A549 (cell line): ENCODE measurements at regions not wholly inside any gene's neighbourhood (a gene's known extent, or its start where the extent isn't known, plus 50 kb on each side); places are given as distances from the start of the nearest gene placed in this dataset.

ENCODE experiments used
- ATAC-seq, 2 experiments: fragments of 200-7000 bp in 1 of 2; fragments of >200 bp in 1 of 2; cut with Nextera tagmentation in 1 of 2; cut with Tn5 transposase in 1 of 2; 3 replicates each; pipeline versions ENCODE4 v1.8.0 to v1.9.1; 2018 to 2020; ENCODE audit warnings: mild to moderate bottlenecking in 1 of 2, moderate library complexity in 1 of 2
- CTCF ChIA-PET: fragments of 300-600 bp; sonication (Branson Sonifier 250); formaldehyde crosslinking; extraction: SDS; loops from one replicate; lab custom pipeline; 2021; ENCODE audit warnings: antibody characterized with exemption, inconsistent platforms; lab: Yijun Ruan, JAX
- POLR2A ChIA-PET: fragments of 350-600 bp; formaldehyde crosslinking; extraction: SDS; loops from one replicate; lab custom pipeline; 2021; ENCODE audit warnings: antibody characterized with exemption, inconsistent platforms; lab: Yijun Ruan, JAX
- DNase-seq, 2 experiments: peaks; one replicate each; pipeline versions ENCODE4 v3.0.0 to v3.0.0-alpha.2; 2011 to 2016; ENCODE audit warnings: low read depth in 1 of 2, low spot score in 1 of 2
- FAIRE-seq: peaks from 2 replicates; lab custom pipeline; 2011; peaks lifted over from hg19 to GRCh38; lab: Jason Lieb, UNC
- H3K27ac ChIP-seq, 2 experiments: fragments of >200 bp; sonication (Bioruptor Twin); formaldehyde crosslinking; 3 replicates each; pipeline ENCODE4 v1.5.1; 2016 to 2017
- H3K4me1 ChIP-seq: fragments of >200 bp; sonication (Bioruptor Twin); formaldehyde crosslinking; 3 replicates; pipeline ENCODE4 v1.6.1; 2016
- H3K4me2 ChIP-seq: fragments of >200 bp; sonication (Bioruptor Twin); formaldehyde crosslinking; 3 replicates; pipeline ENCODE4 v1.6.1; 2016
- H3K4me3 ChIP-seq: fragments of >200 bp; sonication (Bioruptor Twin); formaldehyde crosslinking; 3 replicates; pipeline ENCODE4 v1.5.1; 2016
- H3K9me3 ChIP-seq: fragments of >200 bp; sonication (Bioruptor Twin); formaldehyde crosslinking; 3 replicates; pipeline ENCODE4 v1.6.1; 2016
- CHD2 ChIP-seq: fragments of 150-350 bp; IDR thresholded peaks from 2 replicates; pipeline ENCODE4 v1.6.1; 2014; ENCODE audit warnings: low read length; ENCODE audit not compliant: partially characterized antibody
- CHD4 ChIP-seq: fragments of 200-600 bp; sonication (generic); IDR thresholded peaks from 2 replicates; pipeline ENCODE4 v1.6.1; 2016; ENCODE audit warnings: antibody characterized with exemption, mild to moderate bottlenecking, borderline replicate concordance
- E2F6 ChIP-seq: IDR thresholded peaks from 2 replicates; pipeline ENCODE4 v1.6.1; 2012; ENCODE audit warnings: low read depth, borderline replicate concordance
- EHF ChIP-seq: fragments of 250-450 bp; sonication (Bioruptor Pico); IDR thresholded peaks from 2 replicates; pipeline ENCODE4 v1.5.0; 2020; ENCODE audit warnings: mild to moderate bottlenecking
- EHMT2 ChIP-seq: fragments of 200-600 bp; sonication (generic); IDR thresholded peaks from 2 replicates; pipeline ENCODE4 v1.6.1; 2016; ENCODE audit warnings: antibody characterized with exemption, low read depth, mild to moderate bottlenecking, moderate library complexity
- ELK1 ChIP-seq: fragments of 150-350 bp; IDR thresholded peaks from 2 replicates; pipeline ENCODE4 v1.6.1; 2014; ENCODE audit warnings: low read depth, mild to moderate bottlenecking, low read length
- EP300 ChIP-seq, 2 experiments: fragments of >200 bp; sonication (Bioruptor Twin); formaldehyde crosslinking; IDR thresholded peaks; 2 replicates in 1 of 2; 3 replicates in 1 of 2; pipeline ENCODE4 v1.6.1; 2016 to 2017
- FOSL2 ChIP-seq, 2 experiments: fragments of 450-650 bp in 1 of 2; fragments of >200 bp in 1 of 2; sonication (Bioruptor Twin) in 1 of 2; formaldehyde crosslinking; IDR thresholded peaks; 2 replicates each; pipeline versions ENCODE4 v1.5.0 to v1.6.1; 2016 to 2020; ENCODE audit warnings: mild to moderate bottlenecking in 1 of 2, moderate library complexity in 1 of 2
- FOXS1 ChIP-seq: fragments of 250-450 bp; sonication (Bioruptor Pico); IDR thresholded peaks from 2 replicates; pipeline ENCODE4 v1.5.0; 2020; ENCODE audit warnings: mild to moderate bottlenecking, moderate library complexity
- HEYL ChIP-seq: fragments of 250-450 bp; sonication (Bioruptor Pico); IDR thresholded peaks from 2 replicates; pipeline ENCODE4 v1.8.0; 2021; ENCODE audit warnings: mild to moderate bottlenecking, moderate library complexity
- HMGXB4 ChIP-seq: fragments of 250-450 bp; sonication (Bioruptor Pico); IDR thresholded peaks from 2 replicates; pipeline ENCODE4 v1.5.0; 2021; ENCODE audit warnings: mild to moderate bottlenecking, moderate library complexity, borderline replicate concordance
- HOXB13 ChIP-seq: fragments of 250-450 bp; sonication (Bioruptor Pico); IDR thresholded peaks from 2 replicates; pipeline ENCODE4 v1.5.0; 2020; ENCODE audit warnings: low read depth, mild to moderate bottlenecking, moderate library complexity
- HOXB5 ChIP-seq: fragments of 250-450 bp; sonication (Bioruptor Pico); IDR thresholded peaks from 2 replicates; pipeline ENCODE4 v1.5.0; 2020; ENCODE audit warnings: mild to moderate bottlenecking, moderate library complexity
- MAZ ChIP-seq: fragments of 150-350 bp; IDR thresholded peaks from 2 replicates; pipeline ENCODE4 v1.6.1; 2014; ENCODE audit warnings: antibody characterized with exemption, low read depth, low read length, borderline replicate concordance
- NFE2L2 ChIP-seq: fragments of 150-350 bp; conservative IDR thresholded peaks from 2 replicates; pipeline ENCODE4 v1.6.1; 2014; ENCODE audit warnings: low read length
- NPAS2 ChIP-seq: fragments of 250-450 bp; sonication (Bioruptor Pico); IDR thresholded peaks from 2 replicates; pipeline ENCODE4 v1.8.0; 2022; ENCODE audit warnings: mild to moderate bottlenecking, moderate library complexity, borderline replicate concordance
- NR3C1 ChIP-seq: fragments of >200 bp; sonication (Bioruptor Twin); formaldehyde crosslinking; IDR thresholded peaks from 3 replicates; pipeline ENCODE4 v1.6.1; 2017
- POLR2A ChIP-seq: IDR thresholded peaks from 2 replicates; pipeline ENCODE4 v1.6.1; 2012; ENCODE audit warnings: mild to moderate bottlenecking, low read length
- RARB ChIP-seq: fragments of 250-450 bp; sonication (Bioruptor Pico); IDR thresholded peaks from 2 replicates; pipeline ENCODE4 v1.8.0; 2021; ENCODE audit warnings: mild to moderate bottlenecking, moderate library complexity
- REST ChIP-seq: fragments of 200-600 bp; sonication (generic); IDR thresholded peaks from 2 replicates; pipeline ENCODE4 v1.6.1; 2016; ENCODE audit warnings: antibody characterized with exemption, mild to moderate bottlenecking, moderate library complexity
- RNF2 ChIP-seq: fragments of 200-600 bp; sonication (generic); IDR thresholded peaks from 2 replicates; pipeline ENCODE4 v1.6.1; 2016; ENCODE audit warnings: low read depth, mild to moderate bottlenecking, antibody characterized with exemption, moderate library complexity, borderline replicate concordance
- WGBS: methylation state at CpG from one replicate; pipeline ENCODE4 v1.1.6; 2017; ENCODE audit errors: missing lambda C conversion rate; 5-methylcytosine and 5-hydroxymethylcytosine counted together
- TF ChIP-seq, protein P1 (sequence below): fragments of >200 bp; sonication (Bioruptor Twin); formaldehyde crosslinking; IDR thresholded peaks from 2 replicates; pipeline ENCODE4 v1.6.1; 2016
- TF ChIP-seq, protein P2 (sequence below): fragments of 450-650 bp; IDR thresholded peaks from 2 replicates; pipeline ENCODE4 v1.6.1; 2014; ENCODE audit warnings: antibody characterized with exemption

- WGBS = 7% methylated on average over 2 of the region's 2 CpGs
- DNase-seq = no peak
Observed at GRCh38 chr10:113435881-113436280, 117.0 kb upstream of the HABP2 start.

DNA sequence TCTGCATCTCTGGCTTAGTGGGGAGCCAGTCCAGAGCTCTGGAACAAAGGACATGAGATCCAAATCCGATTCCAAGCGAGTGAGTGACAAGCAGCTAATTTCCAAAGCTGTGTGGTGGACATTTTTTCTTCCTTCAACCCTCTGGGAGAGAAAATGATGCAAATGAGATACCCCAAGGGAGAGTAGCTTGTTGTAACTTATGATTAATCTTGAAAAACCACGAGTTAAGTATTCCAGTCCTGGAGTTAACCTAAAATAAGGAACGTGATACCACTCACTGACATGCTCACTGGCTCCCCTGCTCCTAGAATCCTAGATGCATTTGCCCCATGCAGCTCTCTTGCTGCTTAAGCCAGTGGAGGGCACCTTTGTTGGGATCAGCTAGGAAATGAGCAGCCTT, 116.0 kb upstream of the HABP2 start:
- Histone ChIP-seq H3K4me1 (no peaks in the 10 kb centered on the region), H3K27ac (no peak overlapping the region), H3K9me3 (0 out of 3 replicates have a peak, but pooled peaks cover 5% of the 10 kb centered on the region), H3K4me2 (no peak overlapping the region), H3K4me3 (no peak overlapping the region)
- no peak for DNase-seq
- ATAC-seq = no peak
- WGBS = 5% methylated on average over 4 of the region's 4 CpGs
- no peak for FAIRE-seq
- ChIA-PET POLR2A (no interaction called here), CTCF (interaction anchor here (7.7 kb wide), 1 partner anchor 16 kb away, joined by 54 read pairs; no protein-coding TSS in a partner anchor)
- no peak for TF ChIP-seq HOXB13 (CRISPR knock-in tag)
- TF ChIP-seq, protein P1, sequence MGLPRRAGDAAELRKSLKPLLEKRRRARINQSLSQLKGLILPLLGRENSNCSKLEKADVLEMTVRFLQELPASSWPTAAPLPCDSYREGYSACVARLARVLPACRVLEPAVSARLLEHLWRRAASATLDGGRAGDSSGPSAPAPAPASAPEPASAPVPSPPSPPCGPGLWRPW = no peak
- no peak for TF ChIP-seq NFE2L2
- no peak for TF ChIP-seq NR3C1
- no peak for TF ChIP-seq EHF (CRISPR knock-in tag)
- no peak for TF ChIP-seq NPAS2 (CRISPR knock-in tag)
- TF ChIP-seq HEYL (CRISPR knock-in tag) = no peak
- TF ChIP-seq E2F6 = no peak
- TF ChIP-seq POLR2A = no peak
- TF ChIP-seq EP300 (IDR thresholded peaks at IDR 0.05) = no peak
- no peak for TF ChIP-seq HMGXB4
- no peak for TF ChIP-seq MAZ
- TF ChIP-seq, protein P2, sequence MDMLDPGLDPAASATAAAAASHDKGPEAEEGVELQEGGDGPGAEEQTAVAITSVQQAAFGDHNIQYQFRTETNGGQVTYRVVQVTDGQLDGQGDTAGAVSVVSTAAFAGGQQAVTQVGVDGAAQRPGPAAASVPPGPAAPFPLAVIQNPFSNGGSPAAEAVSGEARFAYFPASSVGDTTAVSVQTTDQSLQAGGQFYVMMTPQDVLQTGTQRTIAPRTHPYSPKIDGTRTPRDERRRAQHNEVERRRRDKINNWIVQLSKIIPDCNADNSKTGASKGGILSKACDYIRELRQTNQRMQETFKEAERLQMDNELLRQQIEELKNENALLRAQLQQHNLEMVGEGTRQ = no peak

More at GRCh38 chr10:113435881-113436280, 117.0 kb upstream of the HABP2 start:
- FAIRE-seq (no peak), ATAC-seq (no peak)
- no peak for TF ChIP-seq HOXB5 (CRISPR knock-in tag)
- TF ChIP-seq CHD4 = no peak
- no peak for TF ChIP-seq REST
- TF ChIP-seq NR3C1 = no peak
- no peak for TF ChIP-seq EHMT2
- no peak for TF ChIP-seq FOXS1 (CRISPR knock-in tag)
- TF ChIP-seq ELK1 = no peak
- TF ChIP-seq, protein P1 = no peak
- TF ChIP-seq RNF2 = no peak
- no peak for TF ChIP-seq FOSL2 (IDR thresholded peaks at IDR 0.05)
- TF ChIP-seq FOSL2 (CRISPR knock-in tag; IDR thresholded peaks at IDR 0.05) = no peak
- TF ChIP-seq RARB (CRISPR knock-in tag) = no peak
- no peak for TF ChIP-seq HOXB13 (CRISPR knock-in tag)
- no peak for TF ChIP-seq CHD2
- TF ChIP-seq POLR2A = no peak
- CTCF ChIA-PET = interaction anchor here (0.9 to 7.7 kb wide), 2 partner anchors 17 to 51 kb away, joined by 3 to 54 read pairs; no protein-coding TSS in a partner anchor
- H3K27ac ChIP-seq = no peak overlapping the region
- no peak overlapping the region for H3K4me3 ChIP-seq
- no peak overlapping the region for H3K4me2 ChIP-seq
- POLR2A ChIA-PET = no interaction called here
- peaks cover 7% of the 10 kb centered on the region; the same call in 1 of the 3 replicates for H3K9me3 ChIP-seq
- H3K4me1 ChIP-seq = no peaks in the 10 kb centered on the region
